ENCODE measurements at regions not wholly inside any gene's neighbourhood (a gene's known extent, or its start where the extent isn't known, plus 50 kb on each side); places are given as distances from the start of the nearest gene placed in this dataset.

DNA sequence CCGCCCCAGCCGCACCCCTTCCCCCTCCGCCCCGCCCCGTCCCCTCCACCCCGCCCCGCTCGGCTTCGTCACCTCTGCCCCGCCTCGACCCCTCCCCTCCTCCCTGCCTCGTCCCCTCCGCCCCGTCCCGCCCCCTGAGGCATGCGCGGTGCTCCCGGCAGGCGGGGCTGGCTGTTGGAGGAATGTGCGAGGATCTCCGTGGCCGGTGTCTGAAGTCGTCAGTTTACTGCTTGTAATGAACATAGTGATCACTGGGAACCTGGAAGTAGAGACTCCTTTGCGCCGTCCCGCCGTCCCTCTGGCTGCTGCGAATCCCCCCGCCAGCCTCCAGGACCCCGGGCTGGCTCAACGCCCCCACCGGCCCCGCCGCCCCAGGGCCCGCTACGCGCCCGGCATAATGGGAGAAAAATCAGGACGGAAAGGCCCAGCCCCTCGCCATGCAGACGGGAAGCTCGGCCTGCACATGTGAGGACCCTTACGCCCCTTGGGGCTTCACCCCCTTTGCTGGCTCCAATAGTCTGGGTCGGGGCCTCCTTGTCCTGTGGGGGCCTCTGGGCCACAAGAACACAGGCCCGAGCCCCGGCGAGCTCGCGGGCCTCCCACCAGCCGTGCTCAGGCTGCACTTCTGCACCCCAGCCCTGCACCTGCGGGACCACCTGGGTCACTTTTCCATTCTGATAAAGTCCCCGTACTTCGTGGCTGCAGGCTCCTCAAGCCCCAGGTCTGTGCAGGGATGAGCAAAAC is 743.1 kb downstream of the KCNJ18 start:
- Mint-ChIP-seq H3K4me3 (ENCODE audit: unreplicated experiment) (no peak overlapping the region), H3K27me3 (ENCODE audit: insufficient read depth, unreplicated experiment) (no peaks in the 10 kb centered on the region), H3K9me3 (ENCODE audit: unreplicated experiment) (peaks cover 13% of the 10 kb centered on the region), H3K27ac (ENCODE audit: unreplicated experiment) (no peak overlapping the region), H3K36me3 (ENCODE audit: insufficient read depth, unreplicated experiment) (no peaks in the 10 kb centered on the region), H3K4me1 (ENCODE audit: low read depth, unreplicated experiment) (no peaks in the 10 kb centered on the region)
- no peak for DNase-seq
- POLR2A ChIA-PET = no interaction called here
- TF ChIP-seq, protein P1, sequence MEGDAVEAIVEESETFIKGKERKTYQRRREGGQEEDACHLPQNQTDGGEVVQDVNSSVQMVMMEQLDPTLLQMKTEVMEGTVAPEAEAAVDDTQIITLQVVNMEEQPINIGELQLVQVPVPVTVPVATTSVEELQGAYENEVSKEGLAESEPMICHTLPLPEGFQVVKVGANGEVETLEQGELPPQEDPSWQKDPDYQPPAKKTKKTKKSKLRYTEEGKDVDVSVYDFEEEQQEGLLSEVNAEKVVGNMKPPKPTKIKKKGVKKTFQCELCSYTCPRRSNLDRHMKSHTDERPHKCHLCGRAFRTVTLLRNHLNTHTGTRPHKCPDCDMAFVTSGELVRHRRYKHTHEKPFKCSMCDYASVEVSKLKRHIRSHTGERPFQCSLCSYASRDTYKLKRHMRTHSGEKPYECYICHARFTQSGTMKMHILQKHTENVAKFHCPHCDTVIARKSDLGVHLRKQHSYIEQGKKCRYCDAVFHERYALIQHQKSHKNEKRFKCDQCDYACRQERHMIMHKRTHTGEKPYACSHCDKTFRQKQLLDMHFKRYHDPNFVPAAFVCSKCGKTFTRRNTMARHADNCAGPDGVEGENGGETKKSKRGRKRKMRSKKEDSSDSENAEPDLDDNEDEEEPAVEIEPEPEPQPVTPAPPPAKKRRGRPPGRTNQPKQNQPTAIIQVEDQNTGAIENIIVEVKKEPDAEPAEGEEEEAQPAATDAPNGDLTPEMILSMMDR (IDR thresholded peaks at IDR 0.05; ENCODE audit: insufficient read depth in 1 of 2, low read depth in 1 of 2, low read length in 1 of 2, severe bottlenecking in 1 of 2, unreplicated experiment in 1 of 2) = no peak
- Histone ChIP-seq H3K9me3 (no peaks in the 10 kb centered on the region), H3K4me3 (ENCODE audit: low read depth, low read length) (no peak overlapping the region), H3K4me1 (no peaks in the 10 kb centered on the region), H3K36me3 (ENCODE audit: control insufficient read depth, insufficient read depth, low read length) (no peaks in the 10 kb centered on the region), H3K27me3 (replicated peaks; ENCODE audit: control insufficient read depth, insufficient read depth, low read length) (no peaks in the 10 kb centered on the region)
- BruUV-seq (replicated peaks) = no TSS peak
- intact Hi-C loops (cut with micrococcal nuclease; ENCODE audit: unreplicated experiment) = no loop called here
- CTCF ChIA-PET = no interaction called here

DNA sequence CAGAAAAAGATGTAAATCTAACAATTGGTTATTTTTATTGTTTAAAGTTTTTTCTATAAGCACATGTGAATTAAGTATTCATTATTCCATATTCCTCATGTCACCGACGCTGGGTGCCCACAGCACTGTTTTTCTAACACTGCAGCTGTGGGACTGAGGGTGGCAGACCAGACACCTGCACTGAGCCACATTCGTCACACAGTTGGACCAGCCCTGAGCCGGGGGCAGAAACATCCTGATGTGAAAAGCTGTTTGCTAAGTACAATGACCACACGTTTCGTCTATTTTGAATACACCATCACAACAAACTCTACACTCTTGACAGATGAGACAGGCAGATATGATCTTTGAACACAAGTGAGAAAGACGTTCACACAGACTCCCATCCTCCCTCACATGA is 749.5 kb downstream of the KCNJ18 start:
- no peaks in the 10 kb centered on the region for H3K9me3 ChIP-seq
- Mint-ChIP-seq H3K27ac (ENCODE audit: unreplicated experiment) (no peak overlapping the region), H3K27me3 (ENCODE audit: insufficient read depth, unreplicated experiment) (peaks cover 4% of the 10 kb centered on the region), H3K4me1 (ENCODE audit: low read depth, unreplicated experiment) (no peaks in the 10 kb centered on the region), H3K4me3 (ENCODE audit: unreplicated experiment) (no peak overlapping the region), H3K36me3 (ENCODE audit: insufficient read depth, unreplicated experiment) (no peaks in the 10 kb centered on the region), H3K9me3 (ENCODE audit: unreplicated experiment) (no peaks in the 10 kb centered on the region)
- TF ChIP-seq, protein P1 (IDR thresholded peaks at IDR 0.05; ENCODE audit: insufficient read depth in 1 of 2, low read depth in 1 of 2, low read length in 1 of 2, severe bottlenecking in 1 of 2, unreplicated experiment in 1 of 2) = no peak
- H3K4me3 ChIP-seq (ENCODE audit: low read depth, low read length) = no peak overlapping the region
- intact Hi-C loops (cut with micrococcal nuclease; ENCODE audit: unreplicated experiment) = no loop called here
- no peaks in the 10 kb centered on the region for H3K27me3 ChIP-seq (replicated peaks; ENCODE audit: control insufficient read depth, insufficient read depth, low read length)
- no peak for DNase-seq
- POLR2A ChIA-PET = no interaction called here
- no peaks in the 10 kb centered on the region for H3K36me3 ChIP-seq (ENCODE audit: control insufficient read depth, insufficient read depth, low read length)
- CTCF ChIA-PET = no interaction called here
- no peaks in the 10 kb centered on the region for H3K4me1 ChIP-seq
- BruUV-seq (replicated peaks) = no TSS peak

DNA sequence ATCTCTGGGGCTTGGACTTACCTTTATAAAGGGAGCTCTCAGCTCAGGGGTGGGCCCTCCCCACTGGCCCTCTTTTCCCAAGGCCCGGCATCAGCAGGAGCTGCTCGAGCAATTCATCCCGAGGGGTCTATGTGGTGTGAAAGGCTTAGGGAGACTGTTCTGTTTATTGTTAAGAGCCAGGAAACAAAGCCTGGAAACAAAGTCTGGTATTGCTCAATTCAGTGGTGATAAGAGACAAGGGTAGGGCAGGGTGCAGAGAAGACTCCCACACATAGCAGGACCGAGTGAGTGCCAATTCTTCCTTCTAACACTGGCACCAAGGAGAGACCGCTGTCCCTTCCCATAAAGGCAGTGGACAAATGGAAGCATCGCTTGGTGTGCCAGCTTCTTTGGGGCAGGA is 750.7 kb downstream of the KCNJ18 start:
- TF ChIP-seq, protein P1 (IDR thresholded peaks at IDR 0.05; ENCODE audit: insufficient read depth in 1 of 2, low read depth in 1 of 2, low read length in 1 of 2, severe bottlenecking in 1 of 2, unreplicated experiment in 1 of 2) = no peak
- Mint-ChIP-seq H3K27me3 (ENCODE audit: insufficient read depth, unreplicated experiment) (peaks cover 4% of the 10 kb centered on the region), H3K36me3 (ENCODE audit: insufficient read depth, unreplicated experiment) (no peaks in the 10 kb centered on the region), H3K9me3 (ENCODE audit: unreplicated experiment) (no peaks in the 10 kb centered on the region), H3K4me1 (ENCODE audit: low read depth, unreplicated experiment) (no peaks in the 10 kb centered on the region), H3K4me3 (ENCODE audit: unreplicated experiment) (no peak overlapping the region), H3K27ac (ENCODE audit: unreplicated experiment) (no peak overlapping the region)
- ChIA-PET POLR2A (no interaction called here), CTCF (no interaction called here)
- no TSS peak for BruUV-seq (replicated peaks)
- intact Hi-C loops (cut with micrococcal nuclease; ENCODE audit: unreplicated experiment) = no loop called here
- no peaks in the 10 kb centered on the region for H3K4me1 ChIP-seq
- no peaks in the 10 kb centered on the region for H3K27me3 ChIP-seq (replicated peaks; ENCODE audit: control insufficient read depth, insufficient read depth, low read length)
- no peaks in the 10 kb centered on the region for H3K9me3 ChIP-seq
- H3K36me3 ChIP-seq (ENCODE audit: control insufficient read depth, insufficient read depth, low read length) = no peaks in the 10 kb centered on the region
- DNase-seq = no peak
- no peak overlapping the region for H3K4me3 ChIP-seq (ENCODE audit: low read depth, low read length)
